ENCODE measurements at regions not wholly inside any gene's neighbourhood (a gene's known extent, or its start where the extent isn't known, plus 50 kb on each side); places are given as distances from the start of the nearest gene placed in this dataset.

DNA sequence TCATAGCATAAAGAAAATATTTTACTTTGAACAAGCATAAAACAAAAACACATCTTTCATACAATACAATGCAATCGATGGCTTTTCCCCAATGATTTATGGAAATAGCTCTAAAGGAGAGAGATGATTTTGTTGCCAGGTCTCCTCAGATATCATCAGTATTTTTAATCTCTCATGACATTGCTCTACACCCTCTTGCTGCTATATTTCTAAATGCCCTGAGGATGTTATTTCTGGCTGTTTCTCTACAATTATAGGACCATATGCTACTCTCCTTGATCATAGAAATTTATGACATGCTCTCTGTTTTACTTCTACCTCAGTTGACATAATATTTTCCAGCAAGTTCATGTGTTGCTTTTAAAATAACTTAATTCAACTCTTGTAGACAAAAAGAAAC is 654.9 kb upstream of the GBE1 start:
- TF ChIP-seq, protein P1, sequence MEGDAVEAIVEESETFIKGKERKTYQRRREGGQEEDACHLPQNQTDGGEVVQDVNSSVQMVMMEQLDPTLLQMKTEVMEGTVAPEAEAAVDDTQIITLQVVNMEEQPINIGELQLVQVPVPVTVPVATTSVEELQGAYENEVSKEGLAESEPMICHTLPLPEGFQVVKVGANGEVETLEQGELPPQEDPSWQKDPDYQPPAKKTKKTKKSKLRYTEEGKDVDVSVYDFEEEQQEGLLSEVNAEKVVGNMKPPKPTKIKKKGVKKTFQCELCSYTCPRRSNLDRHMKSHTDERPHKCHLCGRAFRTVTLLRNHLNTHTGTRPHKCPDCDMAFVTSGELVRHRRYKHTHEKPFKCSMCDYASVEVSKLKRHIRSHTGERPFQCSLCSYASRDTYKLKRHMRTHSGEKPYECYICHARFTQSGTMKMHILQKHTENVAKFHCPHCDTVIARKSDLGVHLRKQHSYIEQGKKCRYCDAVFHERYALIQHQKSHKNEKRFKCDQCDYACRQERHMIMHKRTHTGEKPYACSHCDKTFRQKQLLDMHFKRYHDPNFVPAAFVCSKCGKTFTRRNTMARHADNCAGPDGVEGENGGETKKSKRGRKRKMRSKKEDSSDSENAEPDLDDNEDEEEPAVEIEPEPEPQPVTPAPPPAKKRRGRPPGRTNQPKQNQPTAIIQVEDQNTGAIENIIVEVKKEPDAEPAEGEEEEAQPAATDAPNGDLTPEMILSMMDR (IDR thresholded peaks at IDR 0.05) = no peak
- no peak for TF ChIP-seq POLR2A (IDR thresholded peaks at IDR 0.05)

Measured in Peyer's patch (tissue), 4 donors.